ENCODE measurements at regions not wholly inside any gene's neighbourhood (a gene's known extent, or its start where the extent isn't known, plus 50 kb on each side); places are given as distances from the start of the nearest gene placed in this dataset.
"Not testable (repeated sequence)": the region's sequence is repeated elsewhere in the genome, so short reads cannot be mapped to it uniquely, and the experiment has no call there.

DNA sequence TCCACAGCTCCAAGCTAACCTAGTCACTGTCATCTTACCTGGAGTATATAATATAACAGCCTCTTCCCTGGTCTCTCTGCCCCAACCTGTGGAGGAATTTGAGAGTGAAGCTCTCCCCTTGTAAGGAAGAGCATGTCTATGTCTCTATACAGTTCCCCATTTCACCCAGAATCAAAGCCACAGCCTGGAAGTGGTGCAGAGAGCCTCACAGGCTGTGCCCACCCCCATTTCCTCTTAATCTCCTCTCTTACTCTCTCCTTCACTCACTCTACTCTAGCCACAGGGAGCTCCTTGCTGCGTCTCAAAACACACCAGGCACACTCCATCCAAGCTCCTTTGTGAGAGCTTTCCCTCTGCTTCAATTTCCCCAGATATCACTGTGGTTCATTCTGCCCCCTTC is 302.5 kb upstream of the ISX start:
- no peak for DNase-seq

- DNase-seq: no peak
These were observed 300.8 kb upstream of the ISX start for GRCh38 chr22:34765115-34765514.

GRCh38 chr22:34769361-34769760 is 296.6 kb upstream of the ISX start:
- no peak for DNase-seq

- DNase-seq: no peak
These were observed 289.1 kb upstream of the ISX start for GRCh38 chr22:34776817-34777216.

DNA sequence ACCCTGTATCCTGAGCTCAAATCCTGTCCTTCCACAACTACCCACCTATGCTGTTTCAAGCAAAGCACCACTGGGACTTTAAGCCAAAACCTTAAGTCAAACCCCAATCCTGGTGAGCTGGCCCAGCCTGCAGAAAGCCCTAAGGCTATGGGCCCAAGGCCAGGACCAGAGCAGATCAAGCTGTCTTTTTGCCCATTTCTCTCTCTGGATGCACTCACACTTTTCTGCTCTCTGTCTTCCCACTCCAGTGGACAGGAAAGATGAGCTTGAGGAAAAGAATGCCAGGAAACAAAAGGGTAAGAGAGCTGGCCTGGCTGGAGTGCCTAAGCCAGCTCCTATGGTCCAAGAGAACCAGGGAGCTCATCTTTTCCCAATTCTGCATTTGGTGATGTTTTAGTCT is 284.3 kb upstream of the ISX start:
- DNase-seq: no peak

GRCh38 chr22:34783436-34783835 is 282.5 kb upstream of the ISX start:
- no peak for DNase-seq

DNA sequence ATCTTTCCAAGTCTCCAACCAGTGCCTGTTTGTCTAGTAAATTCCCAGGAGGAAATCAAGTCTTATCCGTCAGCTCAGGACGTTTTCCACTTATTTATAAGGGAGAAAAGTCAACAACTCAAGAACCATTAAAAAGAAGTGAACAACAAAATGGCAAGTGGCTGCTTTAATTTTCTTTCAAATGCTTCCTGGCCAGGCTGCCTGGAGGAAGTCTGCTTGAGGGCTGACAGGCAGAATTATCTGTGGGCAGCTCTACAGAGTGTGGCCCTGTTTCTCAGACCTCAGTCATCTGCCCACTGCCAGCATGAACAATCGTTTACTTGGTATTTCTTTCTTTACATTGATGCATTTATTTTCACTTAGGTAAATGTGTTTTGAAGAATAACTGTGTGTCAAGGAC is 281.9 kb upstream of the ISX start:
- no peak for DNase-seq

GRCh38 chr22:34797826-34798225 is 268.1 kb upstream of the ISX start:
- DNase-seq: no peak

DNA sequence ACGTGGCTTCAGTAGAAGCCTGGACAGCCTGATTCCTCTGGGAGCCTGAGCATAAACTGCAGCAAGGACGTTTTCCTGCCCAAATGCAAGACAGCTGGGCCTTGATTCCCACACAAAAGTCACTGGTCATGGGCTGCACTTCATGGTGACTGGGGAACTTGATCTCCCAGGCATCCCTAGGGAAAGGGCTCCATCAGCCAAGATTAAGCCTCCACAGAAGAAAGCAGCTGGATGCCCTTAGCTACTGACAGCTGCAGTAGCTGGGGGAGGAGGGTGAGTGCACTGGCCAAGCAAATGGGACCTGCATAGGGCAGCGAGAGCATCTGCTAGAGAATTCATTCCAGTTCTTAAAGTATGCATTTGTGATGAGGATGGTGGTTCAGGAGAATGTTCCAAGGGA is 267.4 kb upstream of the ISX start:
- no peak for DNase-seq

DNA sequence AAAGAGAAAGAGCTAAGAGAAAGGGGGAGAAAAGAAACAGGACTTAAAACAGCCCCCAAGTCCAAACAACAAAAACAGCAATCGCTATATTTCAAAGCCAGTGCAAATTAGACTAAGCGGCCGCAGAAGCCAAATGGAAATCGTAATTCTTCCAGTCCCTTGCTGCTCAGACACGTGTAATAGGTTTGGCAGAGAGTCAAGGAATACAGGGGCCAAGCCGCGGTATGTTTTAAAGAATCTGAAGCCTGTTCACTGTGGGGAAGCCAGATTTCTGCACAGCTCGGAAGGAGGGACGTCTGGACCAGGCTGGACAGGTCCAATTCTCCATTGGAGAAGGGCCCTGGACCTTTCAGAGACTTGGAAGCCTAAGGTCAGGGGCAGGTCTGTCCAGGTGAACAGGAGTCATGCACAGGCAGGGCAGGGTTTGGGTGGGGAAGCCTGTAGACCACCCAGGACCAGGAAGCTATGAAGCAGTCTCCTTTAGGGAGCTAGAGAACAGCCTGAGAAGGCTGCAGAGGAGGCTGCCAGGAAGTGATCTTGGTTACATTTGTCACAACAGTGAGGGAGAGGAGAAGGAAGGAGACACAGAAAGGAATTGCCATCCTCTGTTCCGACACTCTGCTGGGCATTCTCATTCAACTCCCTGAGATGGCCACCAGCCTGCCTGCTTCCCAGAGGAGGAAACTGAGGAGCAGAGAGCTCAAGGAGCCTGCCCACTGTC is 265.5 kb upstream of the ISX start:
- DNase-seq: no peak

GRCh38 chr22:34801221-34801620 is 264.7 kb upstream of the ISX start:
- DNase-seq: no peak

DNA sequence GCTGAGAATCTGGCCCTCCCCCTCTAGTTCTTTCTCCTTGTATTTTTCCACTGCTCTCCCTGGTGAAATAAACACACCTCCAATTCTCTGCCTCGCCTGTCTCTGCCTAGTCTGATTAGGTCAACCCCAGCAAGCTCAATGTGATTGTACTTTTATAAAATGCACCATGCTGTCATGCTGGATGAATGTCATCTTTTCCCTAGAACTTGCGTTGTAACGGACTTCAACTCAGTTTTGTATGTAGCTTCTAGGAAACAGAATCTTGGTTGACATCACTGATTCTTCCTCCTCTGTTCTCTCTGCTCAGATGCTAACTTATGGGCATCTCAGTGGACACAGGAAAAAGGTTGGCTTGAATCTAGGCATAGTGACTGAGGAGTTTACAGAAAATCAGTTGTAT is 261.9 kb upstream of the ISX start:
- DNase-seq: no peak

DNA sequence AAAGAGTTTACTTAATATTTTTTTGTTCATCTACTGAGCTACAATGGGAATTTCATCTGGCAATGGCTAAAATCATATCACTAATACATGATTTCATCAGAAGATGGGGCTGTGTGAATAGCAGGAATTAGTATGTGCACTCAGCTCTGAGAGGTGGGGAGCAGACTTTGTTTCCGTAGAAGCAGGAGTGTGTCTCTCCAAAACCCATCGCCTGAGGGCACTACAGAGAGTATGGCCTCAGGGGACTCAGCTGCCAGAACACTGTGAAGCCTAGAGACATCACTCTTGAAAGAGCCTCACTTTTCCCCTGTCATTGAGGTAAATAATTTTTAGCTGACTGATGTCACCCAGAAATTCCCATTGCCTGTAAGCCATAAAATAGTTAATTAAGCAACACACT is 261.4 kb upstream of the ISX start:
- no peak for DNase-seq

DNA sequence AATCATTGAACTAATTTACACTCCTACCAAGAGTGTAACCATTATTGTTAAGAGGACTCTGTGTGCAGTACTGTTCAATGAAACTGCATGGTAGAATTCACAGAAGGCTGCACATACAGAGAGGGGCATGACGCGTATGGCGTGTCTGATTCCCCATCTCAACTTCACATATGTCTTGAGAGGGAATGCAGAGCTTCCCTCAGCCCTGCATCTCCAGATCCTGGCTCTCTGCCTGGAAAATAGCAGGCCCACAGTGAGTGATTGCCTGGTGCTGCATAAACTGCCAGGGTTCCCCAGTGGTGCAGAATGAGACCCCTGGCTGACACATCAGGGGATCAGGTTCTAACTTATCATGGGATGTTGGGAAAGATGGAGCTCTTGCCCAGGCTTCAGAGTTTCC is 260.2 kb upstream of the ISX start:
- no peak for DNase-seq

DNA sequence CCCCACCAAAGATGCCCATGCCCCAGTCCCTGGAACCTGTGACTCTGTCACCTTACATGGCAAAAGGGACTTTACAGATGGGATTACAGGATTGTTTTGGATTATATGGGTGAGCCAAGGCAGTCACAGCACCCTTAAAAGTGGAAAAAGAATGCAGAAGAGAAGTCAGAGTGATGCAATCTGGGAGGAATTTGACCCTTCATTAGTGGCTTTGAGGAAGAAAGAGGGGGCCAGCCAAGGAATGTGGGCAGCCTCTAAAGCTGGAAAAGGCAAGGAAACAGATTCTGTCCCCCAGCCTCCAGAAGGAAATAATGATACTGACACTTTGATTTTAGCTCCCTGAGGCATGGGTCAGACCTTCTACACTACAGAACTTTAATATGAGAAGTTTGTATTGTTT is 257.3 kb upstream of the ISX start:
- no peak for DNase-seq

- DNase-seq: no peak
These were observed 253.3 kb upstream of the ISX start for GRCh38 chr22:34812631-34813030.

- no peak for DNase-seq
These were observed 251.5 kb upstream of the ISX start for GRCh38 chr22:34814260-34815025.

- DNase-seq: no peak
These were observed 236.5 kb upstream of the ISX start for GRCh38 chr22:34829485-34829884.

GRCh38 chr22:34834059-34834458 is 231.9 kb upstream of the ISX start:
- no peak for DNase-seq

- not testable (repeated sequence) for DNase-seq
These were observed 231.4 kb upstream of the ISX start for GRCh38 chr22:34834541-34834940.

DNA sequence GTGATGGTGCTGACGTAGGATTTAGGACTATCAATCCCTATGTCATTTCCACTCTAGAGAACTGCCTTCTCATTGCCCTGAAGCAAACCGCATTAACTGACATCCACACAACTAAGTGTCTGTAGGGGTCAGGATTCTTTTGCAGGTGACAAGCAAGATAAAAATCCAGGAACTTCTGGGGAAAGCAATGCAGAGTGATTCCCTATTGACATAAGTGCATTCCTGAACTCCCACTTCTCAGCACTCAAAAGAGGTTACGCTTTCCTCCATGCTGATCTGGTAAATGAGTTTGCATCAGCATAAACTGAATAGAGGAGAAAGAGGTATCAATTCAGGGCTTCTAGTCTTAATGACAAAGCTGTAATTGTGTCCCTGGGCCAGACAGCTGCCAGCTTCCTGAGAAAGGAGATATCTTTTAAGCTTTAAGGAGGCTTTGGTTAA is 224.6 kb upstream of the ISX start:
- DNase-seq: no peak

GRCh38 chr22:34841911-34842310 is 224.0 kb upstream of the ISX start:
- no peak for DNase-seq

DNA sequence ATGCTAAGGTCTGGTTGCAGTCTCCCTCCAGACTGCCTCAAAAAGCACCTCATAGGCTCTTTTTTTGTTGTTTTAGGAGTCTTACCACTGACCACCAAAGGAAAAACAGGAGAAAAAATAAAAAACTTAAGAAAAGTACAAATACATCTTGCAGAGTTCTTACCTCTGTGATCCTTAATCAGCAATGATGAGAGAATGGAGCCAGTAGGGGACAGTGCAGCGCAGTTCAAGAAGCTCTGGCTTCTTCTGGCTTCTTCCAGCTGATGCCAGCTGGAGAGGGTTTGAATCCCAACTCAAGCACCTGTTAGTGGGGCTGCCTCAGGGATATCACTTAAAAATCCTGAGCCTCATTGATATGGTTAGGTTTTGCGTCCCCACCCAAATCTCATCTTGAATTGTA is 223.3 kb upstream of the ISX start:
- DNase-seq: no peak

DNA sequence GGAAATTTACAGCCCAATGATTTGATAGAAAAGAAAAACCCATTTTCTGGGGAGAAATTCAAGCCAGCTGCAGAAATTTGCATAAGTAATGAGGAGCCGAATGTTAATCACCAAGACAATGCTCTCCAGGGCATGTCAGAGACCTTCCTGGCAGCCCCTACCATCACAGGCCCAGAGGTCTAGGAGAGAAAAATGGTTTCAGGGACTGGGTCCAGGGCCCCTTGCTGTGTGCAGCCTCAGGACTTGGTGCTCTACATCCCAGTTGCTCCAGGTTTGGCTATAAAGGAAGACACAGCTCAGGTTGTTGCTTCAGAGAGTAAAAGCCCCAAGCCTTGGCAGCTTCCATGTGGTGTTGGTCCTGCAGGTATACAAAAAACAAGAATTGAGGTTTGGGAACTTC is 222.2 kb upstream of the ISX start:
- not testable (repeated sequence) for DNase-seq

GRCh38 chr22:34845391-34845790 is 220.6 kb upstream of the ISX start:
- no peak for DNase-seq

Measured in stimulated activated CD4-positive, alpha-beta T cell treated with anti-CD3 and anti-CD28 coated beads, Interleukin-4, amount 100 ng/mL, for 24 hours (primary cell).